Neural cell (in vitro differentiated cells): ENCODE measurements at regions not wholly inside any gene's neighbourhood (a gene's known extent, or its start where the extent isn't known, plus 50 kb on each side); places are given as distances from the start of the nearest gene placed in this dataset.

Experiments
- H2AFZ ChIP-seq: fragments of 200-600, 300-800 bp; sonication (generic), shearing (Covaris generic); 2 replicates; pipeline ENCODE4 v1.6.0; 2014; ENCODE audit warnings: low read depth, mild to moderate bottlenecking, antibody characterized with exemption, low read length, moderate library complexity
- H3F3A ChIP-seq: fragments of 200-600 bp; shearing (Covaris generic); 2 replicates; pipeline ENCODE4 v1.6.1; 2016; ENCODE audit warnings: mild to moderate bottlenecking, moderate library complexity, mixed read lengths, antibody characterized with exemption, low read length; ENCODE audit not compliant: insufficient read depth, poor library complexity, severe bottlenecking
- H3K27ac ChIP-seq: fragments of 200-600, 300-800 bp; sonication (generic), shearing (Covaris generic); 2 replicates; pipeline ENCODE4 v1.5.1; 2014; ENCODE audit warnings: mild to moderate bottlenecking, low read length, moderate library complexity
- H3K27me3 ChIP-seq: fragments of 300-800, 200-600 bp; sonication (generic), shearing (Covaris generic); 2 replicates; pipeline ENCODE4 v1.6.0; 2014; ENCODE audit warnings: mild to moderate bottlenecking, low read depth, low read length, moderate library complexity; ENCODE audit not compliant: insufficient read depth
- H3K36me3 ChIP-seq: fragments of 300-800, 200-600 bp; sonication (generic), shearing (Covaris generic); 2 replicates; pipeline ENCODE4 v1.5.1; 2014; ENCODE audit warnings: mild to moderate bottlenecking, antibody characterized with exemption, low read length, moderate library complexity; ENCODE audit not compliant: insufficient read depth
- H3K4me2 ChIP-seq: fragments of 300-800, 200-600 bp; sonication (generic), shearing (Covaris generic); 2 replicates; pipeline ENCODE4 v1.6.0; 2014; ENCODE audit warnings: mild to moderate bottlenecking, low read length
- H3K4me3 ChIP-seq: fragments of 300-800, 200-600 bp; sonication (generic), shearing (Covaris generic); 2 replicates; pipeline ENCODE4 v1.5.1; 2014; ENCODE audit warnings: mild to moderate bottlenecking, low read length, moderate library complexity
- H3K79me2 ChIP-seq: fragments of 200-600 bp; shearing (Covaris generic); replicated peaks from 2 replicates; pipeline ENCODE4 v1.6.0; 2014; ENCODE audit warnings: mild to moderate bottlenecking, low read length, moderate library complexity; ENCODE audit not compliant: insufficient read depth
- H3K9ac ChIP-seq: fragments of 300-800, 200-600 bp; sonication (generic), shearing (Covaris generic); 2 replicates; pipeline ENCODE4 v1.6.1; 2016; ENCODE audit warnings: mild to moderate bottlenecking, low read length, mixed read lengths
- H3K9me2 ChIP-seq: fragments of 200-600 bp; shearing (Covaris generic); 2 replicates; pipeline ENCODE4 v1.6.1; 2016; ENCODE audit warnings: mild to moderate bottlenecking, low read length, mixed read lengths; ENCODE audit not compliant: insufficient read depth
- H3K9me3 ChIP-seq: fragments of 200-600, 300-800 bp; sonication (generic), shearing (Covaris generic); 2 replicates; pipeline ENCODE4 v1.6.1; 2016; ENCODE audit warnings: mild to moderate bottlenecking, mixed run types, low read length, moderate library complexity, mixed read lengths
- H4K20me1 ChIP-seq: fragments of 200-600 bp; shearing (Covaris generic); 2 replicates; pipeline ENCODE4 v1.6.1; 2016; ENCODE audit warnings: mild to moderate bottlenecking, mixed run types; ENCODE audit not compliant: insufficient read depth
- CTCF ChIP-seq: fragments of 450-650 bp; IDR thresholded peaks from 2 replicates; pipeline ENCODE4 v1.5.1; 2014; ENCODE audit warnings: antibody characterized with exemption, mild to moderate bottlenecking, moderate library complexity; ENCODE audit not compliant: poor library complexity, severe bottlenecking
- EP300 ChIP-seq: fragments of 450-650 bp; conservative IDR thresholded peaks from 2 replicates; pipeline ENCODE4 v1.6.1; 2014; ENCODE audit warnings: antibody characterized with exemption, mild to moderate bottlenecking, moderate library complexity; ENCODE audit not compliant: poor library complexity, severe bottlenecking
- EZH2 ChIP-seq: fragments of 200-600, 300-800 bp; shearing (Covaris generic), sonication (generic); IDR thresholded peaks from 2 replicates; pipeline ENCODE4 v1.6.1; 2014; ENCODE audit warnings: antibody characterized with exemption, low read length, borderline replicate concordance, mild to moderate bottlenecking; ENCODE audit not compliant: insufficient read depth, poor library complexity, severe bottlenecking
- MXI1 ChIP-seq: fragments of 450-650 bp; conservative IDR thresholded peaks from 2 replicates; pipeline ENCODE4 v1.6.1; 2014; ENCODE audit warnings: antibody characterized with exemption, mild to moderate bottlenecking; ENCODE audit not compliant: poor library complexity, severe bottlenecking
- POLR2AphosphoS5 ChIP-seq: IDR thresholded peaks from 2 replicates; pipeline ENCODE4 v1.6.1; 2012
- RAD21 ChIP-seq: fragments of 450-650 bp; conservative IDR thresholded peaks from 2 replicates; pipeline ENCODE4 v1.6.1; 2014; ENCODE audit warnings: antibody characterized with exemption, mild to moderate bottlenecking, moderate library complexity
- REST ChIP-seq: IDR thresholded peaks from 2 replicates; pipeline ENCODE4 v1.6.1; 2012; ENCODE audit warnings: borderline replicate concordance
- SMC3 ChIP-seq: fragments of 450-650 bp; conservative IDR thresholded peaks from 2 replicates; pipeline ENCODE4 v1.6.1; 2014; ENCODE audit warnings: antibody characterized with exemption, mild to moderate bottlenecking, moderate library complexity; ENCODE audit not compliant: poor library complexity
- TAF1 ChIP-seq: IDR thresholded peaks from 2 replicates; pipeline ENCODE4 v1.6.1; 2012; ENCODE audit warnings: low read depth

- no peak for TF ChIP-seq RAD21
- TF ChIP-seq EP300: no peak
- no peak for TF ChIP-seq POLR2AphosphoS5
- TF ChIP-seq TAF1: no peak
- TF ChIP-seq EZH2: no peak
- no peak for TF ChIP-seq CTCF
- no peak for TF ChIP-seq SMC3
- TF ChIP-seq MXI1: no peak
- no peak for TF ChIP-seq REST
- Histone ChIP-seq H3F3A (no peaks in the 10 kb centered on the region), H3K9me2 (no peaks in the 10 kb centered on the region), H4K20me1 (no peaks in the 10 kb centered on the region), H3K27ac (no peak overlapping the region), H3K4me3 (no peak overlapping the region), H3K27me3 (no peaks in the 10 kb centered on the region), H3K4me2 (no peak overlapping the region), H3K9ac (no peak overlapping the region), H2AFZ (no peak overlapping the region), H3K9me3 (no peaks in the 10 kb centered on the region), H3K79me2 (no peaks in the 10 kb centered on the region), H3K36me3 (no peaks in the 10 kb centered on the region)
Observed at GRCh38 chr16:66222756-66223155, 143.7 kb upstream of the CDH5 start.

- no peaks in the 10 kb centered on the region for H3F3A ChIP-seq
- no peaks in the 10 kb centered on the region for H3K36me3 ChIP-seq
- no peak overlapping the region for H3K9ac ChIP-seq
- H3K27ac ChIP-seq: no peak overlapping the region
- H3K4me2 ChIP-seq: no peak overlapping the region
- H3K27me3 ChIP-seq: no peaks in the 10 kb centered on the region
- H4K20me1 ChIP-seq: no peaks in the 10 kb centered on the region
- no peak overlapping the region for H3K4me3 ChIP-seq
- TF ChIP-seq RAD21: no peak
- no peaks in the 10 kb centered on the region for H3K9me2 ChIP-seq
- no peaks in the 10 kb centered on the region for H3K79me2 ChIP-seq
- no peak overlapping the region for H2AFZ ChIP-seq
- H3K9me3 ChIP-seq: no peaks in the 10 kb centered on the region
Observed at GRCh38 chr16:66220702-66221101, 145.8 kb upstream of the CDH5 start.

GRCh38 chr16:66219491-66219890 is 147.0 kb upstream of the CDH5 start:
- Histone ChIP-seq H3K4me3 (no peak overlapping the region), H3K9me3 (no peaks in the 10 kb centered on the region), H4K20me1 (no peaks in the 10 kb centered on the region), H3K36me3 (no peaks in the 10 kb centered on the region), H3K79me2 (no peaks in the 10 kb centered on the region), H3K27ac (no peak overlapping the region), H3K27me3 (no peaks in the 10 kb centered on the region), H3K9ac (no peak overlapping the region), H3K4me2 (no peak overlapping the region), H3F3A (no peaks in the 10 kb centered on the region), H2AFZ (no peak overlapping the region), H3K9me2 (no peaks in the 10 kb centered on the region)
- TF ChIP-seq CTCF (no peak), EP300 (no peak)
